ENCODE measurements at regions not wholly inside any gene's neighbourhood (a gene's known extent, or its start where the extent isn't known, plus 50 kb on each side); places are given as distances from the start of the nearest gene placed in this dataset.

- 74 to 78% methylated on average over 2 of the region's 2 CpGs for WGBS, 2 donors
- intact Hi-C loops (cut with DNase I; ENCODE audit: low total_unique reads) = no loop called here
- H3K4me3 ChIP-seq (ENCODE audit: low read depth, poor library complexity, severe bottlenecking) = no peak overlapping the region
- DNase-seq (ENCODE audit: low spot score in 2 of 2) = no peak
- TF ChIP-seq POLR2A (IDR thresholded peaks at IDR 0.05) = no peak
- TF ChIP-seq, protein P1, sequence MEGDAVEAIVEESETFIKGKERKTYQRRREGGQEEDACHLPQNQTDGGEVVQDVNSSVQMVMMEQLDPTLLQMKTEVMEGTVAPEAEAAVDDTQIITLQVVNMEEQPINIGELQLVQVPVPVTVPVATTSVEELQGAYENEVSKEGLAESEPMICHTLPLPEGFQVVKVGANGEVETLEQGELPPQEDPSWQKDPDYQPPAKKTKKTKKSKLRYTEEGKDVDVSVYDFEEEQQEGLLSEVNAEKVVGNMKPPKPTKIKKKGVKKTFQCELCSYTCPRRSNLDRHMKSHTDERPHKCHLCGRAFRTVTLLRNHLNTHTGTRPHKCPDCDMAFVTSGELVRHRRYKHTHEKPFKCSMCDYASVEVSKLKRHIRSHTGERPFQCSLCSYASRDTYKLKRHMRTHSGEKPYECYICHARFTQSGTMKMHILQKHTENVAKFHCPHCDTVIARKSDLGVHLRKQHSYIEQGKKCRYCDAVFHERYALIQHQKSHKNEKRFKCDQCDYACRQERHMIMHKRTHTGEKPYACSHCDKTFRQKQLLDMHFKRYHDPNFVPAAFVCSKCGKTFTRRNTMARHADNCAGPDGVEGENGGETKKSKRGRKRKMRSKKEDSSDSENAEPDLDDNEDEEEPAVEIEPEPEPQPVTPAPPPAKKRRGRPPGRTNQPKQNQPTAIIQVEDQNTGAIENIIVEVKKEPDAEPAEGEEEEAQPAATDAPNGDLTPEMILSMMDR (IDR thresholded peaks at IDR 0.05) = no peak
Observed at GRCh38 chr3:124593442-124593829, 136.8 kb upstream of the UMPS start.

DNA sequence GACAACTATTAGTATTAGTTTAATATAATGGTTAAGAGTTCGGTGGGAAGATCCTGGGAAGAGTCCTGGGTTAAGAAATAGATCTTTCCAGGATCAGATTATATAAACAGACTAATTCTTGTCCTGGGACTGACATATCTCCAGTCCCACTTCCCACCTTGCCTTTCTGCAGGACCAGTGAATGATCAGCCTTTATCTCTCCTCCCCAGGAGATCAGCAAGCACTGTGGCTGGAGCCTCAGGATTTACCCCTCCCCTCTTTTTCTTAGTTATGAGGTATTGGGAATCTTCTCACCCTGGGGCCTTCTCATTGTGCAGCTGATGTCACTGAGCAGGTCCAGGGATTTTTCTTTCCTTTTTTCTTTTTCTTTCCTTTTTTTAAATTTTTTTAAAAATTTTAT, 135.7 kb upstream of the UMPS start:
- intact Hi-C loops (cut with DNase I; ENCODE audit: low total_unique reads) = no loop called here
- TF ChIP-seq POLR2A (IDR thresholded peaks at IDR 0.05) = no peak
- TF ChIP-seq, protein P1 (IDR thresholded peaks at IDR 0.05) = no peak
- no peak for DNase-seq (ENCODE audit: low spot score in 2 of 2)
- H3K4me3 ChIP-seq (ENCODE audit: low read depth, poor library complexity, severe bottlenecking) = no peak overlapping the region
- 87 to 97% methylated on average over 1 of the region's 1 CpG for WGBS, 2 donors

DNA sequence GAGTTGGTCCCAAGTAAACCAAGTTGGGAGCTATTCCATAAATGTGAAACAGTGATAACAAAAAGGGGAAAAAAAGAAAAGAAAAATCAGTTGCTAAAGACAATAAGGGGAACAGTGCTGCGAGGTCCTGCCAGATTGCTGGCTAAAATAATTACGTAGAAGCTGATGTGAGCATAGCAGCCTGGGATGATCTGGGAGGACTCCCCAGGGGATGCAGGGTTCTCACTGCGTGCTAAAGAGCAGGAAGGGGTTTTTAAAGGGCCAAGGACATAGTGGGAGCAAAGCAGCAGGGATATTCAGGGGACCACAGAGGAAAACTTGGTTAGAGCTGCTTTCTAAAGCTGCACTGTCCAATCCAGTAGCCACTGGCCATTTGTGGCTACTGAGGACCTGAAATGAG, 133.0 kb upstream of the UMPS start:
- TF ChIP-seq, protein P1 (IDR thresholded peaks at IDR 0.05) = no peak
- TF ChIP-seq POLR2A (IDR thresholded peaks at IDR 0.05) = no peak
- WGBS, 2 donors = 65 to 67% methylated on average over 3 of the region's 3 CpGs
- DNase-seq (ENCODE audit: low spot score in 2 of 2) = no peak
- intact Hi-C loops (cut with DNase I; ENCODE audit: low total_unique reads) = no loop called here
- H3K4me3 ChIP-seq (ENCODE audit: low read depth, poor library complexity, severe bottlenecking) = no peak overlapping the region

GRCh38 chr3:124597979-124598378, 132.3 kb upstream of the UMPS start:
- TF ChIP-seq, protein P1 (IDR thresholded peaks at IDR 0.05) = no peak
- DNase-seq (ENCODE audit: low spot score in 2 of 2) = no peak
- H3K4me3 ChIP-seq (ENCODE audit: low read depth, poor library complexity, severe bottlenecking) = no peak overlapping the region
- 79 to 83% methylated on average over 3 of the region's 3 CpGs for WGBS, 2 donors
- intact Hi-C loops (cut with DNase I; ENCODE audit: low total_unique reads) = no loop called here

DNA sequence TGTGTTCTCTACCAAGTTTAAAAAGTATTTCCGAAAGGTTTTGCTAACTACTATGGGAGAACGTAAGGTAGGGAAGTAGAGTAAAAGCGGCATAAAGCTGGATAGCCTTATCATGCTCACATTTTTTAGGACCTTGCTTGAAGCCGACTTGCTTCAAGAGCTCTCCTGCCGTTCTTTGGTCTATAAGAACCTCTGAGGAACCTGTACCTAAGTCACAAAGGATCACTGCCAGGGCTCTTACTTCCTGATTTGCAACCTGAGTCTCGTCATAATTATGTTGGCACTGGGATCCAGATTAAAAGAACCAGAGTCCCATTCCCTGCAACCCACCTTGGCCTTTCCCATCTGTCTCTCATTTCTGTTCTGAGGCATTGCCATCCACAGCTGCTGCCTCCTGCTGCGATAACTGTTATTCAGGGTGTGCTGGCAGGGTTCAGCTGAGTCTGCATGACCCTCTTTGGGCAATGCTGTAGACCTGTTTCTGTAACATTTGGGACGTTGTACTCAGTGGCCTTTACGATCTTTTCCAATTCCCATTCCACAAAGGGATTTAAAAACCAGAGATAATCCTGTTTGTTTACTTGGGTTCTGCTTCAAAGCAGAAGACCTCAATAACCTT, 131.0 kb upstream of the UMPS start:
- intact Hi-C loops (cut with DNase I; ENCODE audit: low total_unique reads) = no loop called here
- TF ChIP-seq POLR2A (IDR thresholded peaks at IDR 0.05) = no peak
- TF ChIP-seq, protein P1 (IDR thresholded peaks at IDR 0.05) = no peak
- H3K4me3 ChIP-seq (ENCODE audit: low read depth, poor library complexity, severe bottlenecking) = no peak overlapping the region
- no peak for DNase-seq (ENCODE audit: low spot score in 2 of 2)
- WGBS, 2 donors = 82 to 86% methylated on average over 9 of the region's 9 CpGs
